DND-41 (cell line): ENCODE measurements at regions not wholly inside any gene's neighbourhood (a gene's known extent, or its start where the extent isn't known, plus 50 kb on each side); places are given as distances from the start of the nearest gene placed in this dataset.

Experiments
- ATAC-seq: fragments of 200-7000 bp; cut with Tn5 transposase; 3 replicates; pipeline ENCODE4 v1.9.1; 2021; ENCODE audit warnings: low read depth; ENCODE audit not compliant: insufficient read depth
- DNase-seq: peaks from one replicate; pipeline ENCODE4 v3.0.0-alpha.2; 2020
- H2AFZ ChIP-seq: 2 replicates; pipeline ENCODE4 v1.6.0; 2012; ENCODE audit warnings: low read depth, low read length
- H3K27ac ChIP-seq: 2 replicates; pipeline ENCODE4 v1.5.1; 2012; ENCODE audit warnings: low read length, inconsistent platforms
- H3K27me3 ChIP-seq: fragments of 200-600 bp; sonication (generic); 2 replicates; pipeline ENCODE4 v1.6.0; 2012; ENCODE audit warnings: low read length, mild to moderate bottlenecking, inconsistent platforms; ENCODE audit not compliant: insufficient read depth, poor library complexity
- H3K36me3 ChIP-seq: 2 replicates; pipeline ENCODE4 v1.5.1; 2012; ENCODE audit warnings: low read length, inconsistent platforms; ENCODE audit not compliant: insufficient read depth
- H3K4me1 ChIP-seq: 2 replicates; pipeline ENCODE4 v1.5.1; 2012; ENCODE audit warnings: mild to moderate bottlenecking, low read length; ENCODE audit not compliant: insufficient read depth
- H3K4me2 ChIP-seq: 2 replicates; pipeline ENCODE4 v1.6.0; 2012; ENCODE audit warnings: mild to moderate bottlenecking, moderate library complexity, low read length, inconsistent platforms; ENCODE audit not compliant: insufficient read depth
- H3K4me3 ChIP-seq, 2 experiments: fragments of 200-600 bp in 1 of 2; shearing (Covaris generic) in 1 of 2; 2 replicates each; pipeline ENCODE4 v1.5.1; 2012 to 2016; ENCODE audit warnings: inconsistent platforms in 2 of 2, low read length in 2 of 2, mild to moderate bottlenecking in 2 of 2, low read depth in 1 of 2, moderate library complexity in 1 of 2
- H3K79me2 ChIP-seq: 2 replicates; pipeline ENCODE4 v1.6.0; 2012; ENCODE audit warnings: low read length, inconsistent platforms; ENCODE audit not compliant: insufficient read depth
- H3K9ac ChIP-seq: 2 replicates; pipeline ENCODE4 v1.6.0; 2012; ENCODE audit warnings: low read depth, mild to moderate bottlenecking, inconsistent platforms, low read length, moderate library complexity
- H3K9me3 ChIP-seq: 2 replicates; pipeline ENCODE4 v1.5.1; 2012; ENCODE audit warnings: low read length, moderate library complexity, mild to moderate bottlenecking, inconsistent platforms; ENCODE audit not compliant: insufficient read depth, severe bottlenecking
- H4K20me1 ChIP-seq: 2 replicates; pipeline ENCODE4 v1.6.0; 2012; ENCODE audit warnings: low read length; ENCODE audit not compliant: insufficient read depth
- EZH2 ChIP-seq: IDR thresholded peaks from 3 replicates; pipeline ENCODE4 v1.6.1; 2012; ENCODE audit warnings: borderline replicate concordance, low read depth, mild to moderate bottlenecking, moderate library complexity, low read length, inconsistent platforms; ENCODE audit not compliant: severe bottlenecking
- TF ChIP-seq, protein P1 (sequence below): IDR thresholded peaks from 2 replicates; pipeline ENCODE4 v1.5.1; 2012; ENCODE audit warnings: borderline replicate concordance, low read length, moderate library complexity, mild to moderate bottlenecking; ENCODE audit not compliant: poor library complexity, severe bottlenecking; ENCODE audit errors: extremely low read depth

DNA sequence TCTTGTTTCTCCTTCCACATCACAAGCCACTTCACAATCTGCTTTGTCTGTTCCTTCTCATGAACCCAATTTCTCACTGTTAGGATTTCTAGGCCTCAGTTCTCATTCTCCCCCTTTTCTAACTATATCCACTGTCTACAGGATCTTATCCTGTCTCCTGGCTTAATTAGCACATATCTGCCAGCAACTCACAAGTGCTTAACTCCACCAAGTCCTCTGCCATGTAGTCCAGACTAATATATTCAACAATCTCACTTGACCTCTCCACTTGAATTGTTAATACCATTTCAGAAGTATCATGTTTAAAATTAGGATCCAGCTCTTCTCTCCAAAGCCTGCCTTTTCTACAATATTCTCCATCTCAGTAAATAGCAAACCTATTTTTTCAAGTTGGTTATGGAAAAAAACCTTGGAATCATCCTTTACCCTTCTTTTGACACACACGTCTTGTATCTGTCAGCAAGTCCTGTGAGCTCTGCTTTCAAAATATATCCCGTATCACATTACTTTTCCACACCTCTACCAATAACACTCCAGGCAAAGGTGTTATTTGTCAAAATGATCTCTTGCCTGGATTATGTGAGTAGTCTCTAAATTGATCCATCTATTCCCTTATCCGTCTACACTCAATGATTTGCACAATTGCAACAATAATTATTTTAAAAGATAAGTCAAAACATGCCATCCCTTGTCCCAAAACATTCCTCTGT, 127.2 kb upstream of the SLIT2 start:
- Histone ChIP-seq H3K4me2 (no peak overlapping the region), H3K4me3 (no peak overlapping the region), H3K27me3 (no peaks in the 10 kb centered on the region), H4K20me1 (no peaks in the 10 kb centered on the region), H2AFZ (no peak overlapping the region), H3K27ac (no peak overlapping the region), H3K36me3 (no peaks in the 10 kb centered on the region), H3K79me2 (no peaks in the 10 kb centered on the region), H3K4me1 (no peaks in the 10 kb centered on the region), H3K9me3 (no peaks in the 10 kb centered on the region), H3K9ac (no peak overlapping the region)
- ATAC-seq (no peak), DNase-seq (no peak)
- TF ChIP-seq, protein P1, sequence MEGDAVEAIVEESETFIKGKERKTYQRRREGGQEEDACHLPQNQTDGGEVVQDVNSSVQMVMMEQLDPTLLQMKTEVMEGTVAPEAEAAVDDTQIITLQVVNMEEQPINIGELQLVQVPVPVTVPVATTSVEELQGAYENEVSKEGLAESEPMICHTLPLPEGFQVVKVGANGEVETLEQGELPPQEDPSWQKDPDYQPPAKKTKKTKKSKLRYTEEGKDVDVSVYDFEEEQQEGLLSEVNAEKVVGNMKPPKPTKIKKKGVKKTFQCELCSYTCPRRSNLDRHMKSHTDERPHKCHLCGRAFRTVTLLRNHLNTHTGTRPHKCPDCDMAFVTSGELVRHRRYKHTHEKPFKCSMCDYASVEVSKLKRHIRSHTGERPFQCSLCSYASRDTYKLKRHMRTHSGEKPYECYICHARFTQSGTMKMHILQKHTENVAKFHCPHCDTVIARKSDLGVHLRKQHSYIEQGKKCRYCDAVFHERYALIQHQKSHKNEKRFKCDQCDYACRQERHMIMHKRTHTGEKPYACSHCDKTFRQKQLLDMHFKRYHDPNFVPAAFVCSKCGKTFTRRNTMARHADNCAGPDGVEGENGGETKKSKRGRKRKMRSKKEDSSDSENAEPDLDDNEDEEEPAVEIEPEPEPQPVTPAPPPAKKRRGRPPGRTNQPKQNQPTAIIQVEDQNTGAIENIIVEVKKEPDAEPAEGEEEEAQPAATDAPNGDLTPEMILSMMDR: no peak
- no peak for TF ChIP-seq EZH2

DNA sequence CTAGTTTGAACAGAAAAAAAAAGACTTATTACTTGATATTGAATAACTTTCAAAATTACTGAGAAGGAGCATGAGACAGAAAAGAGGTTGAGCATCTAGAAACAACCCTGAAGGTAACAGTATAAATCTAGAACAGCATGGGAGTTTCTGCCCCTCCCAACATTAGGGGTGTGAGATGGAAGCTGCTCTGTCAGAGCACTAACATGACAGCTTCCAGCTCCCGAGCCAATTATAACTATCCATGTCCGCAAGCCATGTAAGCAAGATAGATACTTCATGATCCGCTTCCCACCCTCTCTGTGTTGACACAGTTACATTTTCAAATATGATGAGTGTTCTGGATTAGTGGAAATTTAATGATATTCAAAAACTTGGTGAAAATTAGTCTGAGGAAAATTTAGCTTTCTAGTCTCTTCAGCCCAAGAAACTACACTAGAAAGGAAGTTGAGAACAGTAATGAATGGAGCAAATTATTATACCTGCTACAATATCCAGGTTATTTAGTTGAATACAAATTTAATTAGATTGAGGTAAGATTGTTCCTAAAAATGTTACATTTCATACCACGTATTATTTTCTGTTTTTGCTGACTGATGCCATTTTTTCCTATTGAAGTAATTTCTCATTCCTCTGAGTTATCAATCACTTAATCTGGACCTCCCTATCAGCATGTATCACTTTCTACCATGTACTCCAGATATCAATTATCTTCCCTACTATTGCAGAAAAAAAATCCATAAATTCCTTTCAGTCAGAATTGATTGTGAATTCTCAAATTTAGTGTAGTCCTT, 129.3 kb upstream of the SLIT2 start:
- no peak overlapping the region for H3K4me3 ChIP-seq
- H3K27ac ChIP-seq: no peak overlapping the region
- TF ChIP-seq, protein P1: no peak
- no peak for TF ChIP-seq EZH2
- H4K20me1 ChIP-seq: no peaks in the 10 kb centered on the region
- H3K27me3 ChIP-seq: no peaks in the 10 kb centered on the region
- H3K79me2 ChIP-seq: no peaks in the 10 kb centered on the region
- no peaks in the 10 kb centered on the region for H3K36me3 ChIP-seq
- DNase-seq (no peak), ATAC-seq (no peak)
- no peak overlapping the region for H3K4me2 ChIP-seq
- no peak overlapping the region for H3K9ac ChIP-seq
- H3K9me3 ChIP-seq: no peaks in the 10 kb centered on the region
- H2AFZ ChIP-seq: no peak overlapping the region
- no peaks in the 10 kb centered on the region for H3K4me1 ChIP-seq

DNA sequence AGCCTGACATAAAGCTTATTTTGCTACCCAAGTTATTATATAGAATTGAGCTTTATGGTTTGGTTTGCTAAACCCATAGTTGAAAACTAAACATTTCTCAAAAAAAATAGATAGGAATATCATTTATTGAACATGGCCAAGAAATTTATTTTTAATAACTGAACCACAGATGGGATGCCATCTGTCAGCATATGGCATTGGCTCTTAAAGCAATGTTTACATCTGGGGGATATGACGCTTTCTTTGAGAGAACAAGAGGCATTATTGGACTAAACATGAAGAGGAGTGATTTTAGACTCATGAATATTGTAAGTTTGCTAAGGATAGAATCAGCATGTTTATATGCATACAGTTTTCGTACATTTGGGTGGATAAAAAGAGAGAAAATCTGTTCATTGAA, 132.6 kb upstream of the SLIT2 start:
- no peak for TF ChIP-seq EZH2
- TF ChIP-seq, protein P1: no peak
- ATAC-seq: no peak
- H3K4me2 ChIP-seq: no peak overlapping the region
- H2AFZ ChIP-seq: no peak overlapping the region
- no peaks in the 10 kb centered on the region for H4K20me1 ChIP-seq
- H3K9me3 ChIP-seq: no peaks in the 10 kb centered on the region
- no peaks in the 10 kb centered on the region for H3K36me3 ChIP-seq
- no peak overlapping the region for H3K4me3 ChIP-seq
- DNase-seq: no peak
- H3K27ac ChIP-seq: no peak overlapping the region
- no peak overlapping the region for H3K9ac ChIP-seq
- no peaks in the 10 kb centered on the region for H3K79me2 ChIP-seq
- H3K4me1 ChIP-seq: no peaks in the 10 kb centered on the region
- no peaks in the 10 kb centered on the region for H3K27me3 ChIP-seq
